MM.1S (cell line): ENCODE measurements at regions not wholly inside any gene's neighbourhood (a gene's known extent, or its start where the extent isn't known, plus 50 kb on each side); places are given as distances from the start of the nearest gene placed in this dataset.

ENCODE experiments used
- CTCF ChIP-seq: fragments of 300-600 bp; sonication (generic); IDR thresholded peaks from 2 replicates; pipeline ENCODE4 v1.5.1; 2016; ENCODE audit warnings: antibody characterized with exemption, low read length, mixed read lengths
- EZH2 ChIP-seq: fragments of 300-600 bp; sonication (generic); optimal IDR thresholded peaks from 2 replicates; pipeline ENCODE3; 2017; ENCODE audit warnings: low read depth, mild to moderate bottlenecking, antibody characterized with exemption, low read length, mixed read lengths

- TF ChIP-seq CTCF (no peak), EZH2 (no peak)
Measured at GRCh38 chr5:106656821-106657220, 1013.9 kb downstream of the EFNA5 start.
